SK-N-MC (cell line): ENCODE measurements at regions not wholly inside any gene's neighbourhood (a gene's known extent, or its start where the extent isn't known, plus 50 kb on each side); places are given as distances from the start of the nearest gene placed in this dataset.

Experiments
- DNase-seq: peaks from one replicate; pipeline ENCODE4 v3.0.0-alpha.2; 2011; ENCODE audit warnings: low read depth, low spot score
- H3K27ac ChIP-seq: fragments of 200-600 bp; sonication (generic); 2 replicates; pipeline ENCODE4 v1.5.1; 2016; ENCODE audit warnings: mixed run types
- H3K36me3 ChIP-seq: fragments of 200-600 bp; sonication (generic); 2 replicates; pipeline ENCODE4 v1.6.1; 2017; ENCODE audit warnings: antibody characterized with exemption, low read length, mixed read lengths; ENCODE audit not compliant: insufficient read depth
- H3K4me3 ChIP-seq: fragments of 200-600 bp; sonication (generic); 2 replicates; pipeline ENCODE4 v1.5.1; 2016
- H3K9ac ChIP-seq: fragments of 200-600 bp; sonication (generic); 2 replicates; pipeline ENCODE4 v1.8.0; 2017; ENCODE audit warnings: mixed run types, mixed read lengths; ENCODE audit not compliant: insufficient read length
- H3K9me3 ChIP-seq: fragments of 200-600 bp; sonication (generic); 2 replicates; pipeline ENCODE4 v1.6.1; 2017; ENCODE audit warnings: low read depth, mild to moderate bottlenecking, antibody characterized with exemption, low read length, moderate library complexity, mixed read lengths
- EZH2 ChIP-seq: fragments of 200-600 bp; sonication (generic); IDR thresholded peaks from one replicate; pipeline ENCODE4 v1.6.1; 2017; ENCODE audit warnings: antibody characterized with exemption
- FOXP2 ChIP-seq: optimal IDR thresholded peaks from 2 replicates; pipeline ENCODE3; 2011; ENCODE audit warnings: mild to moderate bottlenecking, moderate library complexity; ENCODE audit not compliant: insufficient read depth; ENCODE audit errors: extremely low read length, control extremely low read depth
- POLR2AphosphoS5 ChIP-seq: IDR thresholded peaks from 2 replicates; pipeline ENCODE4 v1.6.1; 2012; ENCODE audit warnings: mild to moderate bottlenecking, low read depth, low read length, borderline replicate concordance

DNA sequence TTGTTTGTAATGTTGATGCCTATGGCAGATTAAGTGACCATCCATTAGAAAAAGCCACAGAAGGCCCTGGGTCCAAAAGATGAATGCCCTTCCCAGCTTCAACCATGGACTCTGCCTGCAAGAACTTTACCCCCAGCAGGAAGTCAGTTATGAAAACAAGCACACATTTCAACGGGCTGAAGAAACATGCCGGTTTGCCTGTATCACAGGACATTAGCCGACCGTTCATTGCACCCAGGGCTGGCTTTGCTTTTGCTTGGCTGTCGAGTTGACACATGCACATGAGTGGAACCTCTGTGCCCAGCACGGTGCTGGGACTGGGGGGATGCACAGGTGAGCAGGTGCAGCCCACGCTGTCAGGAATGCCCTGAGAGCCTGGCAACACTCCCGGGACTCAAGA, 1087.0 kb downstream of the BCL11B start:
- no peak overlapping the region for H3K4me3 ChIP-seq
- no peak for DNase-seq
- H3K9ac ChIP-seq: no peak overlapping the region
- H3K36me3 ChIP-seq: no peaks in the 10 kb centered on the region
- TF ChIP-seq EZH2 (no peak), POLR2AphosphoS5 (no peak), FOXP2 (no peak)
- no peaks in the 10 kb centered on the region for H3K9me3 ChIP-seq
- H3K27ac ChIP-seq: no peak overlapping the region

DNA sequence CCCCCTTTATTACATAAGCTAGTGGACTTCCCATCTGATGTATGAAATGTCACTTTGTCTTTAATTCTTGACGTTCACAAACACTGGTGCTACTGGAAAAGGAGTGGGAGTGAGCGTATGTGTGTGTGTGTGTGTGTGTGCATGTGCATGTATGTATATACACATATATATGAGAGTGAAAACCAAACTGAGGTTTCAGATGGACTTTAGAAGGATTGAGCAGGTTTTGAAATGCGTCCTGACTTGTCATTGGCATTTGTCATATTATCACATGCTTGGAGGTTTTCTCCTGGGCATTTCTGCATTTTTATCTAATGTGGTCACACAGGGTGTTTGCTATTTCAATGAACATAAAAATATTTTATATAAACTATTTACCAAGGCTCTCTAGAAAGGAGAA, 1085.9 kb downstream of the BCL11B start:
- no peak overlapping the region for H3K27ac ChIP-seq
- no peak overlapping the region for H3K9ac ChIP-seq
- TF ChIP-seq EZH2 (no peak), POLR2AphosphoS5 (no peak), FOXP2 (no peak)
- no peak for DNase-seq
- H3K36me3 ChIP-seq: no peaks in the 10 kb centered on the region
- H3K4me3 ChIP-seq: no peak overlapping the region
- H3K9me3 ChIP-seq: no peaks in the 10 kb centered on the region

DNA sequence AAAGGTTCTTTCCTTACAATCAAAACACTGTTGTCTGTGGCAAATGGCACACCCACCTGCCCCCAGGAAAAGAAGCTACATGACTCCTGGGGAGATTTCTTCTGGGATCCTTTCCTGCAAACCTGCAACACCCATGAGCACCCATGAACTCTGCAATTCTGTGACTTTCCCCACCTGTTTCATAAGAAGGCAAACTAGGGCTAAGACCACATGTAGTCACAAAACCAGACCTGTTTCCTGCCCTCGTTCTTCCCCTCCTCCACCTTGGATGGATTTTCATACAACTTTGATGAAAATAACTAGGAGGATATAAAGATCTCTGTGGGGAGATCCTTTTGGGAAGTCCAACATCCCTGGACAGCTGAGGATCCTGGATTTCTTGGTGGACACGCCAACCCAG, 1084.7 kb downstream of the BCL11B start:
- H3K9me3 ChIP-seq: no peaks in the 10 kb centered on the region
- DNase-seq: no peak
- TF ChIP-seq EZH2 (no peak), FOXP2 (no peak), POLR2AphosphoS5 (no peak)
- no peak overlapping the region for H3K4me3 ChIP-seq
- H3K36me3 ChIP-seq: no peaks in the 10 kb centered on the region
- no peak overlapping the region for H3K9ac ChIP-seq
- no peak overlapping the region for H3K27ac ChIP-seq

DNA sequence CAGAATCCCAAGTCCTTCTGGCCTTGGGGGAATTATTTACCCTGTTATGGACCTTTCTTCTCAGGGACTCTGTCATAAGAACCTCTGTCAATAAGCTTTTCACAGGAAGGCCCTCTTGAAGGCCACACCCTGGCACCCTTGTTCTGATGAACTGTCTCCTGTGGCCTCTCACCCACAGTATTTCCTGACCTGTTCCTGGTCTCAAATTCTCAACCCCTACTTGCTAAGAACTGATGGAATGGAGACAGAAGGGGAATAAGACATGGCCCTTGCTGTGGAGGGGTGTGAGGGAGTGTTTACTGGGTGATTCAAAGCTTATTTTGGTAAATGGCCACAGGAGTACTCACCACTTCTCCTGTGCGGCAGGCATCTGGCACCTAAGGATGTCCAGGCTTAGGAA, 1082.9 kb downstream of the BCL11B start:
- no peak for TF ChIP-seq POLR2AphosphoS5
- TF ChIP-seq EZH2: no peak
- TF ChIP-seq FOXP2: no peak
- Histone ChIP-seq H3K9me3 (no peaks in the 10 kb centered on the region), H3K4me3 (no peak overlapping the region), H3K9ac (no peak overlapping the region), H3K27ac (no peak overlapping the region), H3K36me3 (no peaks in the 10 kb centered on the region)
- no peak for DNase-seq

DNA sequence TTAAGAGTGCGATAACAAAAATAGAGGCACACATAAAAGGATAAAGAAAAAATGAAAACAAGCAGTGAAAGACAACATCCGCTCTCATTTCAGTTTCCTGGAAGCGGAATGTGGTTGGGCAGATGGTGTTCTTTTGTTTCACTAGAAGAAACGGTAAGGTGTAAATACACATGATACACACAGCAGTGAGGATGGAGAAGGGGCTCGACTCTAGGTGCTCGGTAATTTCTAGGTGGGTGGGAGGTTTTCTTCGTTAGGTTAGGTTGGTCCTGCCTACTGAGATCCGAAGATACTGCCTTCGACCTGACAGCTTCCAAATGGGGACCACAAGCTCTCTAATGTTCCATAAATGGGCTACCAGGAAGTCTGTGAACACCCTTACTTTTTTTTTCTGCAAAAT, 1082.5 kb downstream of the BCL11B start:
- DNase-seq: no peak
- Histone ChIP-seq H3K36me3 (no peaks in the 10 kb centered on the region), H3K9me3 (no peaks in the 10 kb centered on the region), H3K9ac (no peak overlapping the region), H3K27ac (no peak overlapping the region), H3K4me3 (no peak overlapping the region)
- TF ChIP-seq POLR2AphosphoS5 (no peak), EZH2 (no peak), FOXP2 (no peak)

DNA sequence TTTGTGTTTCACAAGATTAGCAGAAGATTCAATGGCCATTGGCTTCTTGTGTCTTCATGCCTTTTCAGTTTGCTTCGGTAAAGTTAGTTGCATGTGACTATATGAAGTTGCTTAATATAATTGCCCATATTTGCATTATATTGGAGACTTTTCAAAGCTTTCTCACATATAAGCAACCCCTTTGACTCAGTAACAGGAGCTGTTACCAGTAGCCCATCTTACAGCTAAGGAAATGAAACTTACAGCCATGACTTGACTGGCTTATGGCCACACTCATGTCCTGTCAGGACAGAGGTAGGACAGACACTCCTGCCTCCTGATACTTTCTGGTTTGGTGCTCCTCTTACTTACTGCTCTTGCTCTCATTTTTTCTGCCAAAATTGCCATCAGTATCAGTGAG, 1082.1 kb downstream of the BCL11B start:
- TF ChIP-seq POLR2AphosphoS5: no peak
- no peak for TF ChIP-seq FOXP2
- no peak for TF ChIP-seq EZH2
- no peak for DNase-seq
- H3K27ac ChIP-seq: no peak overlapping the region
- H3K9me3 ChIP-seq: no peaks in the 10 kb centered on the region
- no peaks in the 10 kb centered on the region for H3K36me3 ChIP-seq
- H3K9ac ChIP-seq: no peak overlapping the region
- H3K4me3 ChIP-seq: no peak overlapping the region

DNA sequence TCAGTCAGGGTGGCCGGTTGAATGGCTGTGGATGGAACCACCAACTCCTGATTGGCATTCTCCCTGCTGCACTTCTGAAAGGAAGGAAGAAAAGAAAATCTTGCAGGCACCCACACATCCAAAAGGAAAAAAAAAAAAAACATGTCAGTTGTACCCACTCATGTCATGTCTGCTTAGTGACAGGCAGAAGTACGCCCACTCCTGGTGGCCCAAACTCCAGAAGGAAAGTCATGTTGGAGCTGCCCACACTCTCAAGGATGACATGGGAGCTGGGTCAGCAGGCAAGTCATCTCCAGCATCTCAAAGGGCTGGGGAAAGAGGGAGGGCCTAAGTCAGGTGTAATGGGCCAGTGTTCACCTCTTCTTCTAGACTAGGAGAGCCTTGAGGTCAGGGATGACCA, 1079.1 kb downstream of the BCL11B start:
- no peak overlapping the region for H3K27ac ChIP-seq

DNA sequence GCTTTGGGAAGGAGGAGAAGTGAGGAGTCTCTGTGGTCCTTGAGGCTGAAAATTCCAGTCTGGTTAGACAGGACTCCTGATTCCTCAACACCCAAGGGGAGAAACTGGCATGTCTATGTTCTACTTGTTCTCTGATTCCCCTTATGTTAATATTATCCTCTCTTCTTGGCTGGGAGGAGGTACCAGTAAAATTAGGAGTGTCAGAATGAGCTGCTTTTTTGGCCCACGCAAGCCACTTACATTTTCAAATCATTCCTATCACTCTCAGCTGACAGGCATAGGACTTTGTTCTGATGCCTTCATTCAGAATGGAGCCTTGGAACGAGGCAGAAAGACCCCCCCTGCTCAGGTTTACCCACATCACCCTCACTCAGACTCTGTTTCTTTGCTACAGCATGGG, 1077.2 kb downstream of the BCL11B start:
- H3K4me3 ChIP-seq: no peak overlapping the region
- TF ChIP-seq FOXP2 (no peak), EZH2 (no peak), POLR2AphosphoS5 (no peak)
- H3K36me3 ChIP-seq: no peaks in the 10 kb centered on the region
- no peaks in the 10 kb centered on the region for H3K9me3 ChIP-seq
- no peak overlapping the region for H3K27ac ChIP-seq
- DNase-seq: no peak
- H3K9ac ChIP-seq: no peak overlapping the region

More for the DNA sequence above, 1079.1 kb downstream of the BCL11B start:
- no peaks in the 10 kb centered on the region for H3K36me3 ChIP-seq
- TF ChIP-seq FOXP2: no peak
- no peak for TF ChIP-seq EZH2
- H3K9ac ChIP-seq: no peak overlapping the region
- DNase-seq: no peak
- H3K4me3 ChIP-seq: no peak overlapping the region
- H3K9me3 ChIP-seq: no peaks in the 10 kb centered on the region

DNA sequence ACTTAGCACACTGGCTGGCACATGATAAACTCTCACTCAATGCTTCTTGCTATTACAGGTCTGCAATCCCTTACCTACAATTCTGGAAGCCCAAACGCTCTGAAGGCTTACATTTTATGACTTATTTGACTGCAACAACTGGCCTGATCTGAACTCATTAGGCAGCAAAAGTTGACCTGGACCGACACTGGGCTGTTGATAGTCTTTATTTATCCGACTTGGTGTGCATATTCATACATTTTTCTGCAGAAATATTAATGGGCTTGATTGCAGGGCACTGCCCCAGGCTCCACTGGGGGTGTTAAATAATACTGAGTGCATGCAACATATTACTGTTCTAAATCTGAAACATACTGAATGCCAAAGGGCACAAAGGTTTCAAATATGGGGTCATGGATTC, 1076.7 kb downstream of the BCL11B start:
- no peak for TF ChIP-seq POLR2AphosphoS5
- TF ChIP-seq EZH2: no peak
- no peak for TF ChIP-seq FOXP2
- no peaks in the 10 kb centered on the region for H3K36me3 ChIP-seq
- no peak overlapping the region for H3K27ac ChIP-seq
- no peak overlapping the region for H3K4me3 ChIP-seq
- no peak overlapping the region for H3K9ac ChIP-seq
- no peak for DNase-seq
- H3K9me3 ChIP-seq: no peaks in the 10 kb centered on the region

DNA sequence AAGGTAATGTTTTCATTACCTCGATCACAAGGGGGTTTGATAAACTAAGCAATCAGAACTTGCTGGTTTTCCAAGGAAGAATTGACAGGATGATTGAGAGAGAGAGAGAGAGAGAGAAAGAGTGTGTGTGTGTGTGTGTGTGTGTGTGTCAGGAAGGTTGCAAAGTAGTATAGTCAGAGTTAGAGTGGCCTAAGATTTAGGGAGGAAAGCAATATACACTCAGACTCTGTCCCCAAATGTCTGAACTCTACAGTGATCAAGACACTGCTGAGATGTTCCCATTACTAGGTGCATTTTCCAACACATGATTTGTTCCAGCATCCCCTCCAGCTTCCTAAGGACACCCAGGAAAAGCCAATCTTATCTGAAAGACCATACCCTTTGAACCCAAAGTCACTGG, 1074.1 kb downstream of the BCL11B start:
- H3K4me3 ChIP-seq: no peak overlapping the region
- H3K9ac ChIP-seq: no peak overlapping the region
- TF ChIP-seq POLR2AphosphoS5: no peak
- TF ChIP-seq FOXP2: no peak
- no peak for TF ChIP-seq EZH2
- no peak overlapping the region for H3K27ac ChIP-seq
- no peak for DNase-seq
- H3K9me3 ChIP-seq: no peaks in the 10 kb centered on the region
- no peaks in the 10 kb centered on the region for H3K36me3 ChIP-seq

DNA sequence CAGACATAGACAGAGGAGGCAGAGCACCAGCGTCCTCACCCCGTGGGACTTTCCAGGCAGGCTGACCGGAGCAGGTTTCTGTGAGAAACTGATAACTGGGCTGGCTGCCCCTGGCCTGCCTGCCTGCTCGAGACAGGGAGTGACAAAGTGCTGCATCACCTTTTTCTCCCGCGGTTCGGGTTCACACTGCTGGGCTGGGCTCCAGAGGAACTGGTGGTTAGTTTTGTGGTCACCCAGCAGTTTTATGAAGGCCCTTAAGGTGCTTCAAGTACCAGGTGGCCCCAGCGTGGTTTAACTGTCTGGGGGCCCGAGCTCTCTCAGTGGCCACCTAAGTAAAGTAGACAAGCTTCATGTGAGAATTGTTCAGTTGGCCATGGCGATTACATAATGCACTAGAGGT, 1073.6 kb downstream of the BCL11B start:
- no peak for TF ChIP-seq POLR2AphosphoS5
- no peak for TF ChIP-seq FOXP2
- TF ChIP-seq EZH2: no peak
- Histone ChIP-seq H3K4me3 (no peak overlapping the region), H3K36me3 (no peaks in the 10 kb centered on the region), H3K9me3 (no peaks in the 10 kb centered on the region), H3K9ac (no peak overlapping the region), H3K27ac (no peak overlapping the region)
- no peak for DNase-seq
